Stimulated activated CD4-positive, alpha-beta T cell treated with anti-CD3 and anti-CD28 coated beads, Interleukin-1b, Interleukin-23, amount 100 ng/mL, for 4 hours (primary cell): ENCODE measurements at regions not wholly inside any gene's neighbourhood (a gene's known extent, or its start where the extent isn't known, plus 50 kb on each side); places are given as distances from the start of the nearest gene placed in this dataset.
"Not testable (repeated sequence)": the region's sequence is repeated elsewhere in the genome, so short reads cannot be mapped to it uniquely, and the experiment has no call there.

Experiments
- DNase-seq, 2 donors: peaks; one replicate each; pipeline ENCODE4 v3.0.0-alpha.2; 2020; ENCODE audit warnings: low read depth in 2 of 2

GRCh38 chr21:28133116-28133515, 859.6 kb downstream of the LTN1 start:
- DNase-seq = no peak

- DNase-seq = no peak
These were observed 860.0 kb downstream of the LTN1 start for GRCh38 chr21:28132713-28133112.

- DNase-seq = no peak
These were observed 865.4 kb downstream of the LTN1 start for GRCh38 chr21:28127175-28127785.

DNA sequence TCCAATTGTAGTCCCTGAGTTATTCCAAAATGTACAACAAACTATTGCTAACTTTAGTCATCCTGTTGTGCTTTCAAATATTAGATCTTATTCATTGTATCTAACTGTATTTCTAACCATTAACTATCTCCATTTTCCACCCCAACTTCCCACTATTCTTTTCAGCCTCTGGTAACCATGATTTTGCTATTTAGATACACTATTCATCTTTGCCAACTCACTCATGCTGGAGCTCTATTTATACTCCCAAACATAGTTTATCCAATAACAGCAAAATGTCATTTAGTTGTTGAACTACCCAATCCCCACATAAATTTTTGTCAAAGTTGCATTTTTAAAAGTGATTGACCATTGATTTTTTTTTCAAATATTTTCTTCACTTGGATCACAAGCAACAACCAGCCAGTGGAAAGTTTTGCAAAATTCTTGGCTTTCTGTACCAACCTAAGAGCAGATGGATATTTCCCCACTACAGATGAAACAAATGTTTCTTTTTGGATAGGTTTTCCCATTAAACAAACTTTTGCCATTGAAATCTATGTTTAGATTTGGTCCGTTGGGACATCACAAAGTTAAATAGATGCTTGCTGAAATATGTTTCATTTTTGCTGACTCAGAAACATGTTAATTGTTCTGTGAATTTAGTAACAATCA, 866.0 kb downstream of the LTN1 start:
- DNase-seq = no peak

GRCh38 chr21:28124541-28124940, 868.1 kb downstream of the LTN1 start:
- DNase-seq = no peak

DNA sequence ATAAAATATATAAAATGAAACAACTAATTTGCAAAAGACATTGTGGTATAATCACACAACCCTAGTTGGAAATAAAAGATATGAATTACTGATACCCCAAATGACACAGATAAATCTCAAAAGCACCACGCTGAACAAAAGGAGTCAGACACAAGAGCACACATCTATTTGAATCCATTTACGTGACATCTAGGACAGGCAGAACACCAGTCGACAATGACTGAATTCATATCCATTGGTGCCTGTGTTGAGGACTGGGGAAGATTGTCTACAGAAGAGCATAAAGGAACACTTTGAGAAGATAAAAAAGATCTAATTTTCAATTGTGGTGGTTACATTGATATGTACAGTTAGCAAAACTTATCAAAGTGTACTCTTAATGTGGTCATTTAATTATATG, 874.1 kb downstream of the LTN1 start:
- DNase-seq = no peak

DNA sequence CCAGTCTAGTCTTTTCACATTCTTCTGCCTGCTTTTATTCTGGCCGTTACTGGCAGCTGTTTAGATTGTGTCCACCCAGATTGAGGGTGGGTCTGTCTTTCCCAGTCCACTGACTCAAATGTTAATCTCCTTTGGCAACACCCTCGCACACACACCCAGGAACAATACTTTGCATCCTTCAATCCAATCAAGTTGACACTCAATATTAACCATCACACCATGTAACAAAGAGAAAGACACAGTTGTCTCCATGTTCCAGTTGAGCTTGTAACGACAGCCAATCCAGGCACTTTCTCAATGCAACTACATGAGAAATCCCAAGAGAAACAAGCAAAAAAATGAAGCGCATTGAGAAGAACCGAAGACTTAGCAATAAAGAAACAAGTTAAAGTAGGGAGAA, 877.7 kb downstream of the LTN1 start:
- DNase-seq = not testable (repeated sequence)

- DNase-seq = no peak
These were observed 879.0 kb downstream of the LTN1 start for GRCh38 chr21:28113718-28114117.

DNA sequence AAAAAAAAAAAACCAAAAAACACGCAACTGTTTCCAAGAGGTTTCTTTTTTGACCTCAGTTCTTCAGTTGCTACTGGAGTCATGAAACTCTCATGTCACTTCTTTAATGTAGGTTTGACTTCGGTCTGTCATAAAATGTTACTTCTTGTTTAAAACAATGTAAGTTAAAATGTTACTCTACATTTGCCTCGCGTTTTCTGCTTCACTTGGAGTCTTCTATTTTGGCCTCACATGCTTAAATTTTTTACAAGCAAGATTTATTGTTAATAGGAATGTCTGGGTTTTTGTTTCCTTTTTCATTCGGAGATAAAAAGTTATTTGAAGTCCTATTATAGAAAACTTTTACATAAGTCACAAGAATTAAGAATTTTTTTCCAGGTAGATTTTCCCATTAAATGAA, 880.2 kb downstream of the LTN1 start:
- no peak for DNase-seq

DNA sequence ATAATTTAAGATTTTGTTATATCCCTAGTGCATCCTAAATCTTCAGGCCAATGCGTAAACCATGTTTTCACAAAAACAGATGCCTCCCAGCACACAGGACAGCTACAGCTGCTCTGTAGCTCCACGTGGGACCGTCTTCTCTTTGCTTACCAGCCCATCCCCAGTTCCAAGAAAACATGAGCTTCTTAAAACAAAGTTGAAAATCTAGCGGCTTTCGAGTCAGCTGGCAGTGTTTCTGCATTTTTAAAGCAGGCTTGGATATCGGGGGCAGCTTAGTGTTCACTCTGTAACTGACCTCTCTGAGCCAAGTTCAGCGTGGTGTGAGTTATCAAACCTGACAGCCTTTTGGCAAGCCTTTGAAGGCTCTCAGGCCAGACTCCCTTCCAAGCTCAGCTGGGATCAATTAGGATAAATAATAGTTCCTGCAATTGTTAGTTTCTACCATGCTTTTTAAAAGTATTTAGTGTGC, 881.5 kb downstream of the LTN1 start:
- DNase-seq = no peak

DNA sequence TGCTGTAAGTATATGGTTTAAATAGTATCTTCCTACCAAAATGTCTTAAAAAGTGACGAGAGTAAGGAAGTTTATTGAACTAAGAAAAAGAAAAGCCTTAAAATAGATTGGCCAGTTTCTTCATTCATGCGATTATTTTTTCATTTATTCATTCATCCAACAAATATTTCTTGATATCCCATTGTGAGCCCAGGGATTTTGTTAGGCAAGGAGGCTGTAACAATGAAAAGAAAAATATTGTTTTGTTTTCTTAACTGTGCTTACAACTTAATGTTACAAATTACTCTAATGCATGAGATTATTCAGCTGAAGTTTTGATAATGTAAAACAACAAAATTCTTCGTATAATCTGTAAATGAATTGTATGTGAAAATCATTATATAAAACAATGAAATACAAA, 882.0 kb downstream of the LTN1 start:
- DNase-seq = no peak

- no peak for DNase-seq
These were observed 882.6 kb downstream of the LTN1 start for GRCh38 chr21:28110074-28110473.

DNA sequence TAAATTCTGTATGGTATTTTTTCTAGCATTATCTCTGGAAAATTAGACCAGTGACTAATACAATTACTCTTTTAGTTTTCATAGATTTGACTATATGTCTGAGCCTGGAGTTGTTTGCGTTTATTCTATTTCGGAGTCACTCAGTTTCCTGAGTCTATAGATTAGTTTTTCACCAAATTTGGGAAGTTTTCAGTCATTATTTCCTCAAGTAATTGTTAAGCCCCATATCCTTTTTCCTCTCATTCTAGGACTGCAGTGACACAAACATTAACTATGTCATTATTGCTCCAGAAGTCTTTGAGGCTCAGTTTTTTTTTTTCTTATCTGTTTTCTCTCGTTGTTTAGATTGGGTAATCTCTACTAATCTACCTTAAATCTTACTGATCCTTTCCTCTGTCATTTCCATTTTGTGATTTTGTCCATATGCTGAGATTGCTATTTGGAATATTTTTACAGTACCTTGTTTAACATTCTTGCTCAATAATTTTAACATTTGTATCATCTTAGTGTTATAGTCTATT, 886.2 kb downstream of the LTN1 start:
- DNase-seq = no peak

DNA sequence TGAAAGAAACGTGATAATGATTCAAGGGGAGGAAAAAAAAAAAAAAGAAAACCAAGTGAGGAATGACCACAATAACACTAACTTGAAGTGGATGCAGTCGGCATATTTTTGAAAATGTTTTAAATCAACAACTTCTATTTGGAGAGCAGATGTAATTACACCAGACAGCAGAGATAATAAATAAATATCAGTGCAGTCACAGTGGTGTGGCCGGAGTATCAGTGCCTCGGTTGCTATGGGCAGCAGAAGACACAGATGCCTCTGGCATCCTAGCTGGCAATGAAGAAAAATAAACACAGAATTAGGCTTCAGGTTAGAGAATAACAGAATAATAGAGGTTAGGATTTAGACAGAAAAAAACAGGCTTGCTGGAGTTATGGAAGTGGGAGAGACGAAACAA, 888.3 kb downstream of the LTN1 start:
- DNase-seq = no peak

DNA sequence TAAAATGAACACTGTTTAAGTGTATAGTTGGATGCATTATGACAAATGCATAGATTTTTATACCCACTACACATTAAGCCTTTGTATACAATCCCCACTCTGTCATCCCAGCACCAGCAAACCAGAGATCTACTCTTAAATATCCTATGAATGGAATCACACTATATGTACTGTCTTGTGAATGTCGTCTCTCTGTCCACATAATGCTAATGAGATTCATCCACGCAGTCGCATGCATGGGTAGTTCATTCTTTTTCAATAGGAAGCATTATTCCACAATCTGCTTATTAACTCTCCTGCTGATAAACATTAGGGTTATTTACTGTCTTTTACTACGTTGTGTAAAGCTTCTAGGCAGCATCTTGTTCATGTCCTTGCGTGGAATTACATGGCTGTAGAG, 892.3 kb downstream of the LTN1 start:
- no peak for DNase-seq

- no peak for DNase-seq
These were observed 893.5 kb downstream of the LTN1 start for GRCh38 chr21:28099001-28099705.

GRCh38 chr21:28091466-28091865, 901.2 kb downstream of the LTN1 start:
- DNase-seq = no peak

GRCh38 chr21:28090546-28090945, 902.1 kb downstream of the LTN1 start:
- no peak for DNase-seq

DNA sequence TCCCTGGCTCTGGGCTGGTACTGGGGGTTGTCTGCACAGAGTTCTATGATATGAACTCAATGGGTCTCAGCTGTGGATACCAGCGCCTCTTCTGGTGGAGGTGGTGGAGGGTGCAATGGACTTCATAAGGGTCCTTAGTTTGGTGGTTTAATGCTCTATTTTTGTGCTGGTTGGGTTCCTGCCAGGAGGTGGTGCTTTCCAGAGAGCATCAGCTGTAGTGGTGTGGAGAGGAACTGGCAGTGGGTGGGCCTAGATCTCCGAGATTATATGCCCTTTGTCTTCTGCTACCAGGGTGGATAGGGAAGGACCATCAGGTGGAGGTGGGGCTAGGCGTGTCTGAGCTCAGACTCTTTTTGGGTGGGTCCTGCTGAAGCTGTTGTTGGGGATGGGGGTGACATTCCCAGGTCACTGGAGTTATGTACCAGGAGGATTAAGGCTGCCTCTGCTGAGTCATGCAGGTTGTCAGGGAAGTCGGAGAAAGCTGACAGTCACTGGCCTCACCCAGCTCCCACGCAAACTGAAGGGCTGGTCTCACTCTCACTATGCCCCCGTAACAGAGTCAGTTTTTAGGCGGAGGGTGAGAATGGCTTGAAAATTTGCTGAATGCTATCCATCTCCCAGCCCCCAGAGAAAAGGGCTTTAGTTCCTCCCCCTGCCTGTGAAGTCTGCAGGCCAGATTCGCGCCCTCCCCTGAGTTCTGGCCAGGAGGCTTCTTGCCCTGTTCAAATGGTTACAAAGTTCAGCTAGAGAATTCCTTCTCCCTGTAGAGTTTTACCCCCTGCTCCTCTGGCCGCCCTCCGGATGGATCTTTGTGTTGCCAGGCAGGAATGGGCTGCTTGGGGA, 902.9 kb downstream of the LTN1 start:
- DNase-seq = no peak

GRCh38 chr21:28086861-28087581, 905.7 kb downstream of the LTN1 start:
- no peak for DNase-seq

DNA sequence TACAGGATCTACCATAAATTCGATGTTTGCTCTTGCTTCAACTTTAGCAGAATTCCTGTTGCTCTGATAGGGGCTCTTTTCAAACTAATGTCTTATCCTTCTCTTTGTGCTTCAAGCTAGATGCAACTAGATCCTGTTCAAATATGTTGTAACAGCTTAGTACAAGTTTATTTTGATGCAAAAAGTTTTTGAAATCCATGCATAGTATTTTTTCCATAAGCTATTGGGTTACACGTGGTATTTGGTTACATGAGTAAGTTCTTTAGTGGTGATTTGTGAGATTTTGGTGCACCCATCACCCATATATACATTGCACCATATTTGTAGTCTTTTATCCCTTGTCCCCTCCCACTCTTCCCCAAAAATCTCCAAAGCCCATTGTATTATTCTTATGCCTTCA, 907.7 kb downstream of the LTN1 start:
- no peak for DNase-seq
